MM.1S (cell line): ENCODE measurements at regions not wholly inside any gene's neighbourhood (a gene's known extent, or its start where the extent isn't known, plus 50 kb on each side); places are given as distances from the start of the nearest gene placed in this dataset.

Source experiments
- DNase-seq: peaks from one replicate; pipeline ENCODE4 v3.0.0-alpha.2; 2015
- H2AFZ ChIP-seq: fragments of 300-600 bp; sonication (generic); 2 replicates; pipeline ENCODE4 v1.6.0; 2016; ENCODE audit warnings: antibody characterized with exemption, low read length
- H3F3A ChIP-seq: fragments of 300-600 bp; sonication (generic); 2 replicates; pipeline ENCODE4 v1.6.1; 2016; ENCODE audit warnings: mild to moderate bottlenecking, antibody characterized with exemption, low read length, moderate library complexity, mixed read lengths; ENCODE audit not compliant: insufficient read depth
- H3K27ac ChIP-seq: fragments of 300-600 bp; sonication (generic); 2 replicates; pipeline ENCODE4 v1.5.1; 2016; ENCODE audit warnings: mild to moderate bottlenecking, low read length
- H3K27me3 ChIP-seq: fragments of 300-600 bp; sonication (generic); replicated peaks from 2 replicates; pipeline ENCODE4 v1.6.0; 2016; ENCODE audit warnings: low read length; ENCODE audit not compliant: insufficient read depth
- H3K36me3 ChIP-seq: fragments of 300-600 bp; sonication (generic); replicated peaks from 2 replicates; pipeline ENCODE4 v1.6.1; 2016; ENCODE audit warnings: mild to moderate bottlenecking, low read length, mixed read lengths; ENCODE audit not compliant: insufficient read depth
- H3K4me1 ChIP-seq: fragments of 300-600 bp; sonication (generic); 2 replicates; pipeline ENCODE4 v1.6.1; 2016; ENCODE audit warnings: low read length, mixed read lengths
- H3K4me2 ChIP-seq: fragments of 300-600 bp; sonication (generic); 2 replicates; pipeline ENCODE4 v1.6.0; 2016; ENCODE audit warnings: low read depth, low read length
- H3K4me3 ChIP-seq: fragments of 300-600 bp; sonication (generic); 2 replicates; pipeline ENCODE4 v1.5.1; 2016; ENCODE audit warnings: low read length, mixed read lengths
- H3K79me2 ChIP-seq: fragments of 300-600 bp; sonication (generic); 2 replicates; pipeline ENCODE4 v1.6.1; 2016; ENCODE audit warnings: mixed run types, low read length, mixed read lengths
- H3K9ac ChIP-seq: fragments of 300-600 bp; sonication (generic); 2 replicates; pipeline ENCODE4 v1.6.1; 2016; ENCODE audit warnings: low read length, mixed read lengths
- H3K9me2 ChIP-seq: fragments of 300-600 bp; sonication (generic); replicated peaks from 2 replicates; pipeline ENCODE4 v1.6.1; 2016; ENCODE audit warnings: mild to moderate bottlenecking, low read length, mixed read lengths; ENCODE audit not compliant: insufficient read depth
- H3K9me3 ChIP-seq: fragments of 300-600 bp; sonication (generic); replicated peaks from 2 replicates; pipeline ENCODE4 v1.6.1; 2016; ENCODE audit warnings: mild to moderate bottlenecking, low read length, mixed read lengths; ENCODE audit not compliant: insufficient read depth
- H4K20me1 ChIP-seq: fragments of 300-600 bp; sonication (generic); 2 replicates; pipeline ENCODE4 v1.6.1; 2016; ENCODE audit warnings: mild to moderate bottlenecking, low read length, moderate library complexity, mixed read lengths; ENCODE audit not compliant: insufficient read depth
- EZH2 ChIP-seq: fragments of 300-600 bp; sonication (generic); optimal IDR thresholded peaks from 2 replicates; pipeline ENCODE3; 2017; ENCODE audit warnings: low read depth, mild to moderate bottlenecking, antibody characterized with exemption, low read length, mixed read lengths
- EZH2phosphoT487 ChIP-seq: fragments of 300-600 bp; sonication (generic); IDR thresholded peaks from 2 replicates; pipeline ENCODE4 v1.6.1; 2018; ENCODE audit warnings: antibody characterized with exemption, low read length
- TF ChIP-seq, protein P1 (sequence below): fragments of 300-600 bp; sonication (generic); IDR thresholded peaks from 2 replicates; pipeline ENCODE4 v1.5.1; 2016; ENCODE audit warnings: antibody characterized with exemption, low read length, mixed read lengths

DNA sequence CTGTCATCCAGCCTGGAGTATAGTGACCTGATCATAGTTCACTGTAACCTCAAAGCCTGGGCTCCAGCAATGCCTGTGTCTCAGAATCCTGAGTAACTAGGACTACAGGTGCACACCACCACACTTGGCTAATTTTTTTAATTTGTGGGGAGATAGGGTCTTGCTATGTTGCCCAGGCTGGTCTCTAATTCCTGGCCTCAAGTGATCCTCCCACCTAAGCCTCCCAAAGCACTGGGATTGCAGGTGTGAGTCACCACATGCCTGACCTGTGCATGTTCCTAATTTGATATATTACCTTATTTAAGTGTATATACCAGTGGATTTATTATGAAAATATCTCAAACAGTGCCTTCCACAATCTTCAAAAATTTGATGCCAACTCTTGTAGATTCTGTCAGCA, 123.6 kb upstream of the XIRP2 start:
- no peak for TF ChIP-seq EZH2phosphoT487
- no peak for TF ChIP-seq EZH2
- TF ChIP-seq, protein P1, sequence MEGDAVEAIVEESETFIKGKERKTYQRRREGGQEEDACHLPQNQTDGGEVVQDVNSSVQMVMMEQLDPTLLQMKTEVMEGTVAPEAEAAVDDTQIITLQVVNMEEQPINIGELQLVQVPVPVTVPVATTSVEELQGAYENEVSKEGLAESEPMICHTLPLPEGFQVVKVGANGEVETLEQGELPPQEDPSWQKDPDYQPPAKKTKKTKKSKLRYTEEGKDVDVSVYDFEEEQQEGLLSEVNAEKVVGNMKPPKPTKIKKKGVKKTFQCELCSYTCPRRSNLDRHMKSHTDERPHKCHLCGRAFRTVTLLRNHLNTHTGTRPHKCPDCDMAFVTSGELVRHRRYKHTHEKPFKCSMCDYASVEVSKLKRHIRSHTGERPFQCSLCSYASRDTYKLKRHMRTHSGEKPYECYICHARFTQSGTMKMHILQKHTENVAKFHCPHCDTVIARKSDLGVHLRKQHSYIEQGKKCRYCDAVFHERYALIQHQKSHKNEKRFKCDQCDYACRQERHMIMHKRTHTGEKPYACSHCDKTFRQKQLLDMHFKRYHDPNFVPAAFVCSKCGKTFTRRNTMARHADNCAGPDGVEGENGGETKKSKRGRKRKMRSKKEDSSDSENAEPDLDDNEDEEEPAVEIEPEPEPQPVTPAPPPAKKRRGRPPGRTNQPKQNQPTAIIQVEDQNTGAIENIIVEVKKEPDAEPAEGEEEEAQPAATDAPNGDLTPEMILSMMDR = no peak
- H3K4me1 ChIP-seq = no peaks in the 10 kb centered on the region
- H3K79me2 ChIP-seq = no peaks in the 10 kb centered on the region
- no peak overlapping the region for H2AFZ ChIP-seq
- H3K9me3 ChIP-seq = no peaks in the 10 kb centered on the region
- H3K27me3 ChIP-seq = no peaks in the 10 kb centered on the region
- H4K20me1 ChIP-seq = no peaks in the 10 kb centered on the region
- H3F3A ChIP-seq = no peaks in the 10 kb centered on the region
- H3K4me3 ChIP-seq = no peak overlapping the region
- DNase-seq = no peak
- H3K9me2 ChIP-seq = no peaks in the 10 kb centered on the region
- no peaks in the 10 kb centered on the region for H3K36me3 ChIP-seq
- H3K9ac ChIP-seq = no peak overlapping the region
- no peak overlapping the region for H3K4me2 ChIP-seq
- no peak overlapping the region for H3K27ac ChIP-seq

DNA sequence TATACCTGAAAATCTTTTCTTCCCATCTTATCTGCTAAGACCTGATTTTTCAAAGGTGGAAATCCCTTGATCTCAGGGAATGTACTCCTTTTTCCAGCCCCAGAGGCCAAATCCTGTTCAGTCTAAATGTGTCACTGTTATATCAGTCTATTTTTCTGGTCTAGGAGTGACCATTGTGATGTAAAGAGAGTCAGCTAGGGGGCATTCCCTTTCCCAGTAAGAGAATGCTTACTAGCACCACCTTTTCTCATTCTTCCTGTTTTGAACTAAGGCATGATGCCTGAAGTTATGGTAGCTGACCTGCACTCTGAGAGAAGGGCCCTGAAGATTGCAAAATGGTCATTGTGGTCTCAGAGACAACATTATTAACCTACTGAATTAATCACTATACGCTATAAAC, 124.1 kb upstream of the XIRP2 start:
- Histone ChIP-seq H2AFZ (no peak overlapping the region), H4K20me1 (no peaks in the 10 kb centered on the region), H3K27me3 (no peaks in the 10 kb centered on the region), H3K4me2 (no peak overlapping the region), H3K9ac (no peak overlapping the region), H3K9me3 (no peaks in the 10 kb centered on the region), H3K4me1 (no peaks in the 10 kb centered on the region), H3F3A (no peaks in the 10 kb centered on the region), H3K27ac (no peak overlapping the region), H3K9me2 (no peaks in the 10 kb centered on the region), H3K36me3 (no peaks in the 10 kb centered on the region), H3K79me2 (no peaks in the 10 kb centered on the region), H3K4me3 (no peak overlapping the region)
- TF ChIP-seq, protein P1 = no peak
- no peak for TF ChIP-seq EZH2phosphoT487
- no peak for TF ChIP-seq EZH2
- DNase-seq = no peak

DNA sequence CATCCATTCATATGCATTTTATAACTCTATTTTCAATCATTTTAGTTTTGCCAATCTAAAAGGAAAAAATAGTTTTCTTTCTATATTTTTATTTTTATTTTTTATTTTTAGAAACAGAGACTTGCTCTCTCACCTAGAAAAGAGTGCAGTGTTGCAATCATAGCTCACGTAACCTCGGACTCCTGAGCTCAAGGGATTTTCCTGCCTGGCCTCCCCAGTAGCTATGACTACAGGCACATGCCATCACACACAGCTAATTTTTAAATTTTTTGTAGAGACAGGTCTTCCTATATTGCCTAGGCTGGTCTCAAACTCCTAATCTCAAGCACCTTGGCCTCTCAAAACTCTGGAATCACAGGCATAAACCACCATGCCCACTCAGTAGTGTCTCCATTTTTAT, 125.5 kb upstream of the XIRP2 start:
- Histone ChIP-seq H3K9me3 (no peaks in the 10 kb centered on the region), H3K27ac (no peak overlapping the region), H4K20me1 (no peaks in the 10 kb centered on the region), H3K36me3 (no peaks in the 10 kb centered on the region), H3K4me1 (no peaks in the 10 kb centered on the region), H2AFZ (no peak overlapping the region), H3K4me2 (no peak overlapping the region), H3K9me2 (no peaks in the 10 kb centered on the region), H3K27me3 (no peaks in the 10 kb centered on the region), H3K4me3 (no peak overlapping the region), H3K9ac (no peak overlapping the region), H3K79me2 (no peaks in the 10 kb centered on the region), H3F3A (no peaks in the 10 kb centered on the region)
- no peak for TF ChIP-seq EZH2
- TF ChIP-seq EZH2phosphoT487 = no peak
- TF ChIP-seq, protein P1 = no peak
- no peak for DNase-seq

DNA sequence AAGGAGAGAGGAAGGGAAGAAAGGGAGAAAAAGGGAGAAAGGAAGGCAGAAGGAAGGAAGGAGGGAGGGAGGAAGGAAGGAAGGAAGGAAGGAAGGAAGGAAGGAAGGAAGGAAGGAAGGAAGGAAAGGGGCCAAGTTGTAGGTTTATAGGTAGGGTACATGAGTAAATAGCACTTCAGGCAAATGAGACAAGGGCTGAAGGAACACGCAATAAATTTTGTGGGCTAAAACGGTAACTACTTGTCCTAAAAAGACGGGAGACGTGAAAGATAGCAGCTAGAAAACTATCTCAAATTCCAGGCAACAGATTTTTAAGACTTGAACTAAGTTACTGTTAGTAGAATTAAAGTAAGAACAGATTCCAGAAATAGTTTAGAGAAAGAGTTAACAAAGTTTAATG, 129.3 kb upstream of the XIRP2 start:
- H3K79me2 ChIP-seq = no peaks in the 10 kb centered on the region
- H3K4me3 ChIP-seq = no peak overlapping the region
- H4K20me1 ChIP-seq = no peaks in the 10 kb centered on the region
- DNase-seq = no peak
- H3K27me3 ChIP-seq = no peaks in the 10 kb centered on the region
- H3K36me3 ChIP-seq = no peaks in the 10 kb centered on the region
- H3K27ac ChIP-seq = no peak overlapping the region
- no peak overlapping the region for H3K4me2 ChIP-seq
- no peaks in the 10 kb centered on the region for H3F3A ChIP-seq
- no peaks in the 10 kb centered on the region for H3K9me3 ChIP-seq
- H3K4me1 ChIP-seq = no peaks in the 10 kb centered on the region
- H3K9ac ChIP-seq = no peak overlapping the region
- TF ChIP-seq, protein P1 = no peak
- TF ChIP-seq EZH2phosphoT487 (no peak), EZH2 (no peak)
- H3K9me2 ChIP-seq = no peaks in the 10 kb centered on the region
- H2AFZ ChIP-seq = no peak overlapping the region
